ENCODE measurements at regions not wholly inside any gene's neighbourhood (a gene's known extent, or its start where the extent isn't known, plus 50 kb on each side); places are given as distances from the start of the nearest gene placed in this dataset.
"Not testable (repeated sequence)": the region's sequence is repeated elsewhere in the genome, so short reads cannot be mapped to it uniquely, and the experiment has no call there.

DNA sequence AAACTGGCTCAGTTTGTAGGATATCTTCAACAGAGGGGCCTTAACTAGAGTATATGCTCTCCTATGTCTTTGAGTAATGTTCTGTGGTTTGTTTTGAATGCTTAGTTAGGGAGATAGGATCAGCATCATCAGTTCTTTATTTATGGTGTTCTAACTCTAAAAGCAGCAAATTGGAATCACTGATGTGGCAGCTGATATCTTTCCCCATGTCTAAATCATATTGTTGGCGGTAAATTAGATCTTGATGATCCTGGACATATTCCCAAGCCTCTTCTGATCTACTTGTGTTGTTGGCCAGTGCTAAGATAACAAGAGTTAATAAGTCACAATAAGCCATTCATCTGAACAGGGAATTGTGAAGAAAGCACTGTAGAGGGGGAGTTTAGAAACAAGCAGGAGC is 332.4 kb upstream of the DAB2 start:
- Histone ChIP-seq H3K4me2 (ENCODE audit: low read length) (no peak overlapping the region), H3K27ac (ENCODE audit: low read depth, low read length) (no peak overlapping the region), H4K8ac (ENCODE audit: low read depth, low read length) (no peak overlapping the region), H2BK15ac (replicated peaks; ENCODE audit: low read depth) (no peak overlapping the region), H3K36me3 (ENCODE audit: control insufficient read depth, insufficient read depth, low read length) (no peaks in the 10 kb centered on the region), H3K79me2 (ENCODE audit: control insufficient read depth, insufficient read depth, low read length) (no peaks in the 10 kb centered on the region), H4K5ac (ENCODE audit: low read length) (no peak overlapping the region), H3K23ac (ENCODE audit: low read length) (no peak overlapping the region), H3K18ac (ENCODE audit: low read length) (no peak overlapping the region), H2AK5ac (ENCODE audit: low read length) (no peak overlapping the region), H3K9ac (ENCODE audit: low read length) (no peak overlapping the region), H3K56ac (ENCODE audit: low read length) (no peak overlapping the region), H3K4ac (ENCODE audit: low read depth, low read length) (no peak overlapping the region), H2BK5ac (ENCODE audit: low read length) (no peak overlapping the region), H3K79me1 (ENCODE audit: low read length) (no peaks in the 10 kb centered on the region), H3K27me3 (ENCODE audit: insufficient read depth, low read length, poor library complexity) (no peaks in the 10 kb centered on the region), H3K4me3 (ENCODE audit: low read length) (no peak overlapping the region), H2BK120ac (ENCODE audit: low read depth, low read length) (no peak overlapping the region), H3K4me1 (ENCODE audit: control insufficient read depth, low read depth, low read length) (no peaks in the 10 kb centered on the region)
- no CpG with 5 or more reads among the region's 1 CpG for WGBS (ENCODE audit: extremely low coverage, insufficient coverage, low lambda C conversion rate)
- no peak for DNase-seq

DNA sequence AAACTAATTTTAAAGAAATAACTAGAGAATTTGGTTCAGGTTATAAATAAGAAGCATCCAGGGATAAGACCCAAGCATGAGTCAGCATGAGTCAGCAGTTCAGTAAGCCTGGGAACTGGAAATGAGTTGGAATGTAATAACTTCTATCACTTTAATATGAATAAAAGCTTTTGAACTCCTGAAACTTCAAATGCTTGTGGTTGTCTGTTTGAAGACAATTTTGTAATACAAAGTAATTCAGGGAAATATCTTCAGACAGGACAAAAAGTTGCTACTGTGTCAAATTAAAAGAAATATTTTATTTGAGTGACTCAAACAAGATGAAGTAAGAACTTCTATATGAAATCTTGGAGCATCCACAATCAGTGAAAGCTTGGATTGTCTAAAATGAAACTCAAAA is 331.2 kb upstream of the DAB2 start:
- H3K4ac ChIP-seq (ENCODE audit: low read depth, low read length): no peak overlapping the region
- H3K4me2 ChIP-seq (ENCODE audit: low read length): no peak overlapping the region
- no peaks in the 10 kb centered on the region for H3K36me3 ChIP-seq (ENCODE audit: control insufficient read depth, insufficient read depth, low read length)
- H3K79me2 ChIP-seq (ENCODE audit: control insufficient read depth, insufficient read depth, low read length): no peaks in the 10 kb centered on the region
- no peak overlapping the region for H2BK5ac ChIP-seq (ENCODE audit: low read length)
- H3K4me1 ChIP-seq (ENCODE audit: control insufficient read depth, low read depth, low read length): no peaks in the 10 kb centered on the region
- no peak overlapping the region for H4K5ac ChIP-seq (ENCODE audit: low read length)
- H2AK5ac ChIP-seq (ENCODE audit: low read length): no peak overlapping the region
- DNase-seq: peak; percentile 62
- H3K27ac ChIP-seq (ENCODE audit: low read depth, low read length): no peak overlapping the region
- H3K23ac ChIP-seq (ENCODE audit: low read length): no peak overlapping the region
- H3K56ac ChIP-seq (ENCODE audit: low read length): no peak overlapping the region
- no peak overlapping the region for H3K9ac ChIP-seq (ENCODE audit: low read length)
- H2BK120ac ChIP-seq (ENCODE audit: low read depth, low read length): no peak overlapping the region
- no peaks in the 10 kb centered on the region for H3K27me3 ChIP-seq (ENCODE audit: insufficient read depth, low read length, poor library complexity)
- H3K18ac ChIP-seq (ENCODE audit: low read length): no peak overlapping the region
- no peak overlapping the region for H2BK15ac ChIP-seq (replicated peaks; ENCODE audit: low read depth)
- no peaks in the 10 kb centered on the region for H3K79me1 ChIP-seq (ENCODE audit: low read length)
- no peak overlapping the region for H3K4me3 ChIP-seq (ENCODE audit: low read length)
- no peak overlapping the region for H4K8ac ChIP-seq (ENCODE audit: low read depth, low read length)

DNA sequence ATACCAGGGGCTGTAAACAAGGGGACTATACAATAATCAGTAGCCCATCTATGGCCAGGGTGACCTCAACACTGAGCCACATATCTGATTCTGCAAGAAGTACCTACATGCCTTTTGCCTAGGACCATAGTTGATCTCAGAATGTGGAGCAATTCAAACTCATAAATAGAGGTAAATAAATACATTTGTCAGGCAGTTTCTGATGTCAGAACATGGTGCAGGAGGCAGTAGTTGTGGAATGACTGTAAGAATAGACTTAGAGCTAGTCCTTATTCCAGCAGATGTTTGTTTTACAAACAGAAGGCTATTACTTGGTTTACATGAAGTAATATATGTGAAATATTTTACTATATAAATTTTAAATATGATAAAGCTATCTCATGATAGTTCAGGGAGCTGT is 330.7 kb upstream of the DAB2 start:
- peak overlapping the region; percentile 23 for H2BK120ac ChIP-seq (ENCODE audit: low read depth, low read length)
- DNase-seq: no peak
- H3K4me2 ChIP-seq (ENCODE audit: low read length): no peak overlapping the region
- no peak overlapping the region for H3K9ac ChIP-seq (ENCODE audit: low read length)
- H3K27me3 ChIP-seq (ENCODE audit: insufficient read depth, low read length, poor library complexity): no peaks in the 10 kb centered on the region
- H3K79me1 ChIP-seq (ENCODE audit: low read length): no peaks in the 10 kb centered on the region
- no peak overlapping the region for H2BK5ac ChIP-seq (ENCODE audit: low read length)
- H4K8ac ChIP-seq (ENCODE audit: low read depth, low read length): no peak overlapping the region
- H2AK5ac ChIP-seq (ENCODE audit: low read length): no peak overlapping the region
- H3K79me2 ChIP-seq (ENCODE audit: control insufficient read depth, insufficient read depth, low read length): no peaks in the 10 kb centered on the region
- H4K5ac ChIP-seq (ENCODE audit: low read length): no peak overlapping the region
- H3K23ac ChIP-seq (ENCODE audit: low read length): no peak overlapping the region
- H3K18ac ChIP-seq (ENCODE audit: low read length): no peak overlapping the region
- no peak overlapping the region for H3K27ac ChIP-seq (ENCODE audit: low read depth, low read length)
- H3K4ac ChIP-seq (ENCODE audit: low read depth, low read length): no peak overlapping the region
- H3K56ac ChIP-seq (ENCODE audit: low read length): no peak overlapping the region
- no peaks in the 10 kb centered on the region for H3K4me1 ChIP-seq (ENCODE audit: control insufficient read depth, low read depth, low read length)
- H3K36me3 ChIP-seq (ENCODE audit: control insufficient read depth, insufficient read depth, low read length): no peaks in the 10 kb centered on the region
- no peak overlapping the region for H2BK15ac ChIP-seq (replicated peaks; ENCODE audit: low read depth)
- no peak overlapping the region for H3K4me3 ChIP-seq (ENCODE audit: low read length)

DNA sequence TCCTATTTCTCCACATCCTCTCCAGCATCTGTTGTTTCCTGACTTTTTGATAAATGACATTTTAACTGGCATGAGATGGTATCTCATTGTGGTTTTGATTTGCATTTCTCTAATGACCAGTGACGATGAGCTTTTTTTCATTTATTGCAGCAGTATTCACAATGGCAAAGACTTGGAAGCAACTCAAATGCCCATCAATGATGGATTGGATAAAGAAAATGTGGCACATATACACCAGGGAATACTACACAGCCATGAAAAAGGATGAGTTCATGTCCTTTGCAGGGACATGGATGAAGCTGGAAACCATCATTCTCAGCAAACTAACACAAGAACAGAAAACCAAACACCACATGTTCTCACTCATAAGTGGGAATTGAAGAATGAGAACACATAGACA is 329.0 kb upstream of the DAB2 start:
- H3K9ac ChIP-seq (ENCODE audit: low read length); H4K5ac ChIP-seq (ENCODE audit: low read length); H2BK5ac ChIP-seq (ENCODE audit: low read length); H3K79me2 ChIP-seq (ENCODE audit: control insufficient read depth, insufficient read depth, low read length); H3K23ac ChIP-seq (ENCODE audit: low read length); H3K4me1 ChIP-seq (ENCODE audit: control insufficient read depth, low read depth, low read length); H3K27me3 ChIP-seq (ENCODE audit: insufficient read depth, low read length, poor library complexity); H3K79me1 ChIP-seq (ENCODE audit: low read length); H2AK5ac ChIP-seq (ENCODE audit: low read length); H3K27ac ChIP-seq (ENCODE audit: low read depth, low read length); H3K18ac ChIP-seq (ENCODE audit: low read length); DNase-seq; H3K4me3 ChIP-seq (ENCODE audit: low read length); H3K4ac ChIP-seq (ENCODE audit: low read depth, low read length); H3K36me3 ChIP-seq (ENCODE audit: control insufficient read depth, insufficient read depth, low read length); H4K8ac ChIP-seq (ENCODE audit: low read depth, low read length); H2BK120ac ChIP-seq (ENCODE audit: low read depth, low read length); H3K56ac ChIP-seq (ENCODE audit: low read length); H2BK15ac ChIP-seq (replicated peaks; ENCODE audit: low read depth); H3K4me2 ChIP-seq (ENCODE audit: low read length): not testable (repeated sequence)
- WGBS (ENCODE audit: extremely low coverage, insufficient coverage, low lambda C conversion rate): no CpG with 5 or more reads among the region's 1 CpG

DNA sequence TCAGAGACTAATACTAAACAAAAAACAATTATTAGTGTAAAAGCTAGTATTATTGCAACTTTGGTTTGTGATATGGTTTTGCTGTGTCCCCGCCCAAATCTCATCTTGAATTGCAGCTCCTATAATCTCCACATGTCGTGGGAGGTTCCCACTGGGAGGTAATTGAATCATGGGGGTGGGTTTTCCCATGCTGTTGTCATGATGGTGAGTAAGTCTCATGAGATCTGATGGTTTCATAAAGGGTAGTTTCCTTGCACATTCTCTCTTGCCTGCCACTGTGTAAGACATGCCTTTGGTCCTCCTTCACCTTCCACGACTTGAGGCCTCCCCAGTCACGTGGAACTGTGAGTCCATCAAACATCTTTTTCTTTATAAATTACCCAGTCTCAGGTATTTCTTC is 325.9 kb upstream of the DAB2 start:
- no peak overlapping the region for H2AK5ac ChIP-seq (ENCODE audit: low read length)
- no peaks in the 10 kb centered on the region for H3K27me3 ChIP-seq (ENCODE audit: insufficient read depth, low read length, poor library complexity)
- DNase-seq: no peak
- H3K36me3 ChIP-seq (ENCODE audit: control insufficient read depth, insufficient read depth, low read length): no peaks in the 10 kb centered on the region
- H3K4me2 ChIP-seq (ENCODE audit: low read length): no peak overlapping the region
- no peak overlapping the region for H2BK120ac ChIP-seq (ENCODE audit: low read depth, low read length)
- no peak overlapping the region for H4K8ac ChIP-seq (ENCODE audit: low read depth, low read length)
- no peak overlapping the region for H3K4me3 ChIP-seq (ENCODE audit: low read length)
- H3K9ac ChIP-seq (ENCODE audit: low read length): no peak overlapping the region
- H3K23ac ChIP-seq (ENCODE audit: low read length): no peak overlapping the region
- H3K56ac ChIP-seq (ENCODE audit: low read length): no peak overlapping the region
- H3K79me1 ChIP-seq (ENCODE audit: low read length): no peaks in the 10 kb centered on the region
- H3K4ac ChIP-seq (ENCODE audit: low read depth, low read length): no peak overlapping the region
- no peak overlapping the region for H2BK15ac ChIP-seq (replicated peaks; ENCODE audit: low read depth)
- H2BK5ac ChIP-seq (ENCODE audit: low read length): no peak overlapping the region
- no peak overlapping the region for H4K5ac ChIP-seq (ENCODE audit: low read length)
- no peak overlapping the region for H3K18ac ChIP-seq (ENCODE audit: low read length)
- H3K27ac ChIP-seq (ENCODE audit: low read depth, low read length): no peak overlapping the region
- H3K79me2 ChIP-seq (ENCODE audit: control insufficient read depth, insufficient read depth, low read length): no peaks in the 10 kb centered on the region
- H3K4me1 ChIP-seq (ENCODE audit: control insufficient read depth, low read depth, low read length): no peaks in the 10 kb centered on the region
- no CpG with 5 or more reads among the region's 4 CpGs for WGBS (ENCODE audit: extremely low coverage, insufficient coverage, low lambda C conversion rate)

DNA sequence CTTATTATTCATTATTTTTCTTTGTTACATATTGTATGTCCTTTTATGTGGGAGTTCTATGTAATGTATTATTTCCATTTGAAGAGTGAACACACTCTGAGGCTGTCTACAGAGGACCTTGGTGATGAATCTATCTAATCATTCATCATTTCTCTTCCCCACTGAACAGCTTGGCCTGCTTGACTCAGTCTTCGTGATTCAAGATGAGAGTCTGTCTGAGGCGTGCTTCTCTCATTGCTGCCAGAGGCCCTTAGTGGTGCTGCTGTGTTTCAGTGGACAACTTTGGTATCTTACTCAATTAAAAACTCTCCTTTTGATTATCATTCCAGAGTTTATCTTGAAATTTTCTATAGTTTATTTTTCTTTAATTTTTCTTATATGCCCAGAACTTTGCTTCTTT is 318.1 kb upstream of the DAB2 start:
- Histone ChIP-seq H3K79me2 (ENCODE audit: control insufficient read depth, insufficient read depth, low read length) (no peaks in the 10 kb centered on the region), H3K56ac (ENCODE audit: low read length) (no peak overlapping the region), H3K36me3 (ENCODE audit: control insufficient read depth, insufficient read depth, low read length) (no peaks in the 10 kb centered on the region), H2BK5ac (ENCODE audit: low read length) (no peak overlapping the region), H3K79me1 (ENCODE audit: low read length) (no peaks in the 10 kb centered on the region), H4K5ac (ENCODE audit: low read length) (no peak overlapping the region), H3K18ac (ENCODE audit: low read length) (no peak overlapping the region), H3K4me2 (ENCODE audit: low read length) (no peak overlapping the region), H2BK120ac (ENCODE audit: low read depth, low read length) (no peak overlapping the region), H3K4me1 (ENCODE audit: control insufficient read depth, low read depth, low read length) (no peaks in the 10 kb centered on the region), H4K8ac (ENCODE audit: low read depth, low read length) (no peak overlapping the region), H2BK15ac (replicated peaks; ENCODE audit: low read depth) (no peak overlapping the region), H3K23ac (ENCODE audit: low read length) (no peak overlapping the region), H3K27ac (ENCODE audit: low read depth, low read length) (no peak overlapping the region), H3K4ac (ENCODE audit: low read depth, low read length) (no peak overlapping the region), H3K27me3 (ENCODE audit: insufficient read depth, low read length, poor library complexity) (no peaks in the 10 kb centered on the region), H3K4me3 (ENCODE audit: low read length) (no peak overlapping the region), H2AK5ac (ENCODE audit: low read length) (no peak overlapping the region), H3K9ac (ENCODE audit: low read length) (no peak overlapping the region)
- WGBS (ENCODE audit: extremely low coverage, insufficient coverage, low lambda C conversion rate): no CpG with 5 or more reads among the region's 2 CpGs
- no peak for DNase-seq
